H9 (cell line): ENCODE measurements at regions not wholly inside any gene's neighbourhood (a gene's known extent, or its start where the extent isn't known, plus 50 kb on each side); places are given as distances from the start of the nearest gene placed in this dataset.

Experiments
- DNase-seq: peaks from one replicate; pipeline ENCODE4 v3.0.0-alpha.2; 2017
- H2AFZ ChIP-seq: one replicate; pipeline ENCODE4 v1.6.1; 2013; ENCODE audit warnings: mild to moderate bottlenecking, low read length, control low read depth, moderate library complexity
- H2AK5ac ChIP-seq: 2 replicates; pipeline ENCODE4 v1.6.1; 2013; ENCODE audit warnings: low read length, control low read depth, mixed read lengths; ENCODE audit not compliant: insufficient read length
- H2BK120ac ChIP-seq: one replicate; pipeline ENCODE4 v1.6.1; 2013; ENCODE audit warnings: low read depth, mild to moderate bottlenecking, low read length, control low read depth, inconsistent platforms; ENCODE audit not compliant: poor library complexity, severe bottlenecking
- H2BK12ac ChIP-seq: 2 replicates; pipeline ENCODE4 v1.6.1; 2013; ENCODE audit warnings: low read length, control low read depth, mixed read lengths, low read depth; ENCODE audit not compliant: insufficient read length
- H2BK15ac ChIP-seq: 2 replicates; pipeline ENCODE4 v1.6.1; 2013; ENCODE audit warnings: low read depth, low read length, control low read depth
- H2BK20ac ChIP-seq: one replicate; pipeline ENCODE4 v1.6.1; 2013; ENCODE audit warnings: low read depth, mild to moderate bottlenecking, low read length, control low read depth, inconsistent platforms; ENCODE audit not compliant: poor library complexity, severe bottlenecking
- H2BK5ac ChIP-seq: 2 replicates; pipeline ENCODE4 v1.6.1; 2013; ENCODE audit warnings: low read length, control low read depth, mixed read lengths; ENCODE audit not compliant: insufficient read length
- H3K14ac ChIP-seq: 2 replicates; pipeline ENCODE4 v1.6.1; 2013; ENCODE audit warnings: low read length, control low read depth; ENCODE audit not compliant: insufficient read depth
- H3K18ac ChIP-seq: 2 replicates; pipeline ENCODE4 v1.6.1; 2013; ENCODE audit warnings: low read depth, mild to moderate bottlenecking, mixed read lengths, low read length, control low read depth; ENCODE audit not compliant: insufficient read length
- H3K23ac ChIP-seq: 2 replicates; pipeline ENCODE4 v1.6.1; 2013; ENCODE audit warnings: low read length, control low read depth, mixed read lengths, low read depth; ENCODE audit not compliant: insufficient read length
- H3K23me2 ChIP-seq: 2 replicates; pipeline ENCODE4 v1.6.1; 2013; ENCODE audit warnings: low read depth, mild to moderate bottlenecking, mixed read lengths, low read length, control low read depth; ENCODE audit not compliant: insufficient read length, poor library complexity, severe bottlenecking
- H3K27ac ChIP-seq: 2 replicates; pipeline ENCODE4 v1.5.1; 2013; ENCODE audit warnings: low read length, control low read depth, mixed read lengths, low read depth; ENCODE audit not compliant: insufficient read length
- H3K27me3 ChIP-seq: 2 replicates; pipeline ENCODE4 v1.6.1; 2013; ENCODE audit warnings: low read length, control low read depth, inconsistent platforms; ENCODE audit not compliant: insufficient read depth
- H3K4ac ChIP-seq: 2 replicates; pipeline ENCODE4 v1.6.1; 2013; ENCODE audit warnings: low read depth, mild to moderate bottlenecking, control low read depth, inconsistent platforms, low read length, moderate library complexity
- H3K4me1 ChIP-seq: 2 replicates; pipeline ENCODE4 v1.6.1; 2013; ENCODE audit warnings: low read length, control low read depth, inconsistent platforms; ENCODE audit not compliant: insufficient read depth
- H3K4me2 ChIP-seq: 2 replicates; pipeline ENCODE4 v1.6.1; 2013; ENCODE audit warnings: low read length, control low read depth, mixed read lengths; ENCODE audit not compliant: insufficient read length, insufficient read depth
- H3K56ac ChIP-seq: 2 replicates; pipeline ENCODE4 v1.6.1; 2013; ENCODE audit warnings: low read depth, mild to moderate bottlenecking, mixed read lengths, low read length, control low read depth; ENCODE audit not compliant: insufficient read length
- H3K79me1 ChIP-seq: 2 replicates; pipeline ENCODE4 v1.6.1; 2013; ENCODE audit warnings: low read depth, mild to moderate bottlenecking, moderate library complexity, low read length, control low read depth, inconsistent platforms; ENCODE audit not compliant: insufficient read depth, poor library complexity, severe bottlenecking
- H3K79me2 ChIP-seq: 2 replicates; pipeline ENCODE4 v1.6.1; 2013; ENCODE audit warnings: low read length, control low read depth, inconsistent platforms; ENCODE audit not compliant: insufficient read depth
- H3K9ac ChIP-seq: 2 replicates; pipeline ENCODE4 v1.6.1; 2013; ENCODE audit warnings: low read length, control low read depth, mixed read lengths; ENCODE audit not compliant: insufficient read length; ENCODE audit errors: extremely low read depth
- H3K9me3 ChIP-seq: one replicate; pipeline ENCODE4 v1.6.1; 2013; ENCODE audit warnings: low read depth, low read length, inconsistent platforms; ENCODE audit not compliant: control insufficient read depth
- H3T11ph ChIP-seq: one replicate; pipeline ENCODE4 v1.6.1; 2013; ENCODE audit warnings: mild to moderate bottlenecking, low read length, control low read depth, inconsistent platforms
- H4K20me1 ChIP-seq: one replicate; pipeline ENCODE4 v1.6.1; 2013; ENCODE audit not compliant: control insufficient read depth, insufficient read length, insufficient read depth
- H4K5ac ChIP-seq: 2 replicates; pipeline ENCODE4 v1.6.1; 2013; ENCODE audit warnings: low read depth, mild to moderate bottlenecking, mixed read lengths, low read length, control low read depth; ENCODE audit not compliant: insufficient read length
- H4K8ac ChIP-seq: replicated peaks from 2 replicates; pipeline ENCODE4 v1.6.1; 2013; ENCODE audit warnings: low read length, control low read depth, mixed read lengths, low read depth; ENCODE audit not compliant: insufficient read length
- H4K91ac ChIP-seq: 2 replicates; pipeline ENCODE4 v1.6.1; 2013; ENCODE audit warnings: low read depth, mild to moderate bottlenecking, moderate library complexity, mixed read lengths, low read length, control low read depth; ENCODE audit not compliant: insufficient read length
- H3K27ac Mint-ChIP-seq, 3 experiments: 2 replicates in 2 of 3; 3 replicates in 1 of 3; pipeline ENCODE4 v1.8.0; 2020 to 2021; ENCODE audit warnings: mixed read lengths in 3 of 3, mild to moderate bottlenecking in 1 of 3, moderate library complexity in 1 of 3
- H3K27me3 Mint-ChIP-seq: 2 replicates; pipeline ENCODE4 v1.8.0; 2021; ENCODE audit warnings: low read depth, mild to moderate bottlenecking, moderate library complexity, mixed read lengths
- H3K36me3 Mint-ChIP-seq, 3 experiments: 2 replicates in 2 of 3; 3 replicates in 1 of 3; pipeline ENCODE4 v1.8.0; 2020 to 2021; ENCODE audit warnings: low read depth in 3 of 3, mixed read lengths in 3 of 3; ENCODE audit not compliant: insufficient read depth in 1 of 3
- H3K4me1 Mint-ChIP-seq, 2 experiments: 2 replicates each; pipeline ENCODE4 v1.8.0; 2020; ENCODE audit warnings: mixed read lengths in 2 of 2
- H3K4me3 Mint-ChIP-seq, 2 experiments: 2 replicates in 1 of 2; 3 replicates in 1 of 2; pipeline ENCODE4 v1.8.0; 2020 to 2021; ENCODE audit warnings: mild to moderate bottlenecking in 2 of 2, mixed read lengths in 2 of 2, moderate library complexity in 1 of 2
- H3K9me3 Mint-ChIP-seq, 2 experiments: 2 replicates in 1 of 2; 3 replicates in 1 of 2; pipeline ENCODE4 v1.8.0; 2020; ENCODE audit warnings: mild to moderate bottlenecking in 2 of 2, mixed read lengths in 2 of 2, moderate library complexity in 1 of 2
- CTCF ChIP-seq: fragments of 200-600 bp; sonication (generic); conservative IDR thresholded peaks from 3 replicates; pipeline ENCODE4 v1.8.0; 2021; ENCODE audit warnings: antibody characterized with exemption, mild to moderate bottlenecking
- WGBS: extraction: QIAGEN DNeasy Blood & Tissue Kit; methylation state at CpG from one replicate; pipeline ENCODE4 v1.1.7; 2013; ENCODE audit warnings: missing lambda C conversion rate, low lambda C conversion rate, mixed read lengths; ENCODE audit not compliant: insufficient read length; ENCODE audit errors: extremely low coverage; 5-methylcytosine and 5-hydroxymethylcytosine counted together

- Histone ChIP-seq H3K23ac (no peak overlapping the region), H3K79me1 (no peaks in the 10 kb centered on the region), H2BK15ac (no peak overlapping the region), H3K4me2 (no peak overlapping the region), H3K56ac (no peak overlapping the region), H2AK5ac (no peak overlapping the region), H4K8ac (no peak overlapping the region), H2BK12ac (no peak overlapping the region), H3T11ph (no peak overlapping the region), H3K14ac (no peak overlapping the region), H2BK120ac (no peak overlapping the region), H3K9ac (no peak overlapping the region), H3K27ac (no peak overlapping the region), H2BK5ac (no peak overlapping the region), H4K20me1 (no peaks in the 10 kb centered on the region), H3K4me1 (no peaks in the 10 kb centered on the region), H4K91ac (no peak overlapping the region), H3K18ac (no peak overlapping the region), H3K27me3 (no peaks in the 10 kb centered on the region), H3K79me2 (no peaks in the 10 kb centered on the region), H3K9me3 (no peaks in the 10 kb centered on the region), H2AFZ (no peak overlapping the region), H4K5ac (no peak overlapping the region), H3K4ac (no peak overlapping the region), H2BK20ac (no peak overlapping the region), H3K23me2 (no peaks in the 10 kb centered on the region)
- no peak overlapping the region for H3K4me3 Mint-ChIP-seq
- no peaks in the 10 kb centered on the region; a peak in 1 of 7 replicates for H3K36me3 Mint-ChIP-seq
- H3K9me3 Mint-ChIP-seq = peaks cover 6 to 8% of the 10 kb centered on the region in 2 experiments; a peak in 2 of 5 replicates
- no peaks in the 10 kb centered on the region; the same call in 1 of the 2 replicates for H3K27me3 Mint-ChIP-seq
- DNase-seq = no peak
- TF ChIP-seq CTCF = no peak
- WGBS = no CpG with 5 or more reads among the region's 6 CpGs
- H3K27ac Mint-ChIP-seq = no peak overlapping the region
- H3K4me1 Mint-ChIP-seq = no peaks in the 10 kb centered on the region
Measured at GRCh38 chr2:2455151-2455550, 124.1 kb upstream of the MYT1L start.
